ENCODE measurements at regions not wholly inside any gene's neighbourhood (a gene's known extent, or its start where the extent isn't known, plus 50 kb on each side); places are given as distances from the start of the nearest gene placed in this dataset.

DNA sequence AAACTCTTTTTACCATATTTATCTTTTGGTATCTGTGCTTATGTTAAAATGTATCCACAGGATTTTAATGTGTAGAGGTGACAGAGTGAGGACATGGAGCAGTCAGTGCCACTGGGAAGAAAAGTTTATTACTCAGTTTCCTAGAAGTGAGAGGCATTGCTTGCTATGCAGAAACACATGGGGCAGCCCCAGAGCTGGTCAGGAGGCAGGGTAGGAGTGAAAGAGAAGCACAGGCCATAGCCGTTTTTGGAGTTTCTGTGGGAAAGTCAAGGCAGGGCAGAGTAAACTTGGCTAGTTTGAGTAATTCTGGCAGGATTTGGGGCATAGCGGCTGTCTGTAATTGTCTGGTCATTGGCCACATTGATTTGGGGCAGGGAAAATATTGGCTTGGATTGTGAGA is 370.9 kb downstream of the FGF9 start:
- peak; percentile 51 for DNase-seq
- Mint-ChIP-seq H3K27me3 (ENCODE audit: insufficient read depth) (peaks cover 5% of the 10 kb centered on the region), H3K4me3 (peak overlapping the region; percentile 72), H3K9me3 (no peaks in the 10 kb centered on the region), H3K27ac (no peak overlapping the region), H3K4me1 (peaks cover 8% of the 10 kb centered on the region), H3K36me3 (ENCODE audit: low read depth) (no peaks in the 10 kb centered on the region)
- Histone ChIP-seq H3K9ac (ENCODE audit: extremely low read depth, low read length, poor library complexity, severe bottlenecking) (no peak overlapping the region), H3K9me3 (ENCODE audit: control insufficient read depth, low read length) (no peaks in the 10 kb centered on the region), H3K4me3 (ENCODE audit: low read length) (no peak overlapping the region), H3K27me3 (ENCODE audit: control insufficient read depth, insufficient read depth, low read length, poor library complexity, severe bottlenecking) (no peaks in the 10 kb centered on the region), H3K27ac (ENCODE audit: low read depth, low read length) (no peak overlapping the region), H3K36me3 (ENCODE audit: control insufficient read depth, insufficient read depth, low read length) (no peaks in the 10 kb centered on the region), H3K4me1 (ENCODE audit: control insufficient read depth, insufficient read depth, low read length) (no peaks in the 10 kb centered on the region)
- TF ChIP-seq, protein P1, sequence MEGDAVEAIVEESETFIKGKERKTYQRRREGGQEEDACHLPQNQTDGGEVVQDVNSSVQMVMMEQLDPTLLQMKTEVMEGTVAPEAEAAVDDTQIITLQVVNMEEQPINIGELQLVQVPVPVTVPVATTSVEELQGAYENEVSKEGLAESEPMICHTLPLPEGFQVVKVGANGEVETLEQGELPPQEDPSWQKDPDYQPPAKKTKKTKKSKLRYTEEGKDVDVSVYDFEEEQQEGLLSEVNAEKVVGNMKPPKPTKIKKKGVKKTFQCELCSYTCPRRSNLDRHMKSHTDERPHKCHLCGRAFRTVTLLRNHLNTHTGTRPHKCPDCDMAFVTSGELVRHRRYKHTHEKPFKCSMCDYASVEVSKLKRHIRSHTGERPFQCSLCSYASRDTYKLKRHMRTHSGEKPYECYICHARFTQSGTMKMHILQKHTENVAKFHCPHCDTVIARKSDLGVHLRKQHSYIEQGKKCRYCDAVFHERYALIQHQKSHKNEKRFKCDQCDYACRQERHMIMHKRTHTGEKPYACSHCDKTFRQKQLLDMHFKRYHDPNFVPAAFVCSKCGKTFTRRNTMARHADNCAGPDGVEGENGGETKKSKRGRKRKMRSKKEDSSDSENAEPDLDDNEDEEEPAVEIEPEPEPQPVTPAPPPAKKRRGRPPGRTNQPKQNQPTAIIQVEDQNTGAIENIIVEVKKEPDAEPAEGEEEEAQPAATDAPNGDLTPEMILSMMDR (conservative IDR thresholded peaks at IDR 0.05): no peak
- 75 to 82% methylated on average over 1 to 2 of the region's 2 CpGs for WGBS, 2 experiments (ENCODE audit: insufficient coverage in 1 of 2, insufficient read length in 1 of 2)

DNA sequence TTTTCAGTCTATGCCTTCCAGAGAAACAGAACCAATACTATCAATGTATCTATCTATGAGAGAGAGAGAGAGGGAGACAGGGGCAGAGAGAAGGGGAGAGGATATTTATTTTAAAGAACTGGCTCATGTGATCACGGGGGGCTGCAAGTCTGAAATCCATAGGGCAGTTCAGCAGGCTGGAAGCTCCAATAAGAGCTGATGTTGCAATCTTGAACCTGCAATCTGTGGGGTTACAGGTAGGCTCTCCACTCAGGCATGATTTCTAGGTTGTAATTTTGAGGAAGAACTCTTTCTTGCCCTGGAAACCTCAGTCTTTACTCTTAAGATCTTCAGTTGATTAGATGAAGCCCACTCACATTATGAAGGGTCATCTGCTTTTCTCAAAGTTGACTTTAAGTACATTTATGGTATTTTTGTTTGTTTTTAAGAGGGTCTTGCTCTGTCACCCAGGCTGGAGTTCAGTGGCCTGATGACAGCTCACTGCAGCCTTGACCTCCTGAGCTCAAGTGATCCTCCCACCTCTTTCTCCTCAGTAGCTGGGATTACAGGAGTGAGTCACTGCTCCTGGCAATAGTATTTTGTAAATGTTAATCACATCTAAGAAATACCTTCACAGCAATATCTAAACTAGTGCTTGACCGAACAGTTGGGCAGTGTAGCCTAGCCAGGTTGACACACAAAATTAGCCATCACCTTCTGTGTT is 376.4 kb downstream of the FGF9 start:
- no peaks in the 10 kb centered on the region for H3K27me3 Mint-ChIP-seq (ENCODE audit: insufficient read depth)
- Histone ChIP-seq H3K27ac (ENCODE audit: low read depth, low read length) (no peak overlapping the region), H3K4me1 (ENCODE audit: control insufficient read depth, insufficient read depth, low read length) (no peaks in the 10 kb centered on the region), H3K27me3 (ENCODE audit: control insufficient read depth, insufficient read depth, low read length, poor library complexity, severe bottlenecking) (no peaks in the 10 kb centered on the region), H3K9ac (ENCODE audit: extremely low read depth, low read length, poor library complexity, severe bottlenecking) (no peak overlapping the region), H3K4me3 (ENCODE audit: low read length) (no peak overlapping the region), H3K36me3 (ENCODE audit: control insufficient read depth, insufficient read depth, low read length) (no peaks in the 10 kb centered on the region), H3K9me3 (ENCODE audit: control insufficient read depth, low read length) (no peaks in the 10 kb centered on the region)
- no peak overlapping the region for H3K4me3 Mint-ChIP-seq
- H3K9me3 Mint-ChIP-seq: no peaks in the 10 kb centered on the region
- peaks cover 5% of the 10 kb centered on the region for H3K4me1 Mint-ChIP-seq
- WGBS, 2 experiments (ENCODE audit: insufficient coverage in 1 of 2, insufficient read length in 1 of 2): 92 to 94% methylated on average over 2 of the region's 2 CpGs
- no peaks in the 10 kb centered on the region for H3K36me3 Mint-ChIP-seq (ENCODE audit: low read depth)
- H3K27ac Mint-ChIP-seq: no peak overlapping the region
- DNase-seq: no peak
- TF ChIP-seq, protein P1 (conservative IDR thresholded peaks at IDR 0.05): no peak

DNA sequence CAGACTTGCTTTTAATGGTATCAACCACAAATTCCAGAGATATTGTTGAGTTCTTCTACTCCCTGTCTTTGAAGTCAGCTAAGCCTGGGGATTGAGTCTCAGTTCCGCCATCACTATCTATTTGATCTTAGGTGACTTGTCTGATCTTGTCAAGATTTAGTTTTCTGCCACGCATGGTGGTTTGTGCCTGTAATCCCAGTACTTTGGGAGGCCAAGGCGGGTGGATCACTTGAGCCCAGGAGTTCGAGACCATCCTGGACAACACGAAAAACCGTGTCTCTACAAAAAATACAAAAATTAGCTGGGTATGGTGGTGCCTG is 376.9 kb downstream of the FGF9 start:
- H3K27ac Mint-ChIP-seq: no peak overlapping the region
- Histone ChIP-seq H3K27ac (ENCODE audit: low read depth, low read length) (no peak overlapping the region), H3K36me3 (ENCODE audit: control insufficient read depth, insufficient read depth, low read length) (no peaks in the 10 kb centered on the region), H3K9ac (ENCODE audit: extremely low read depth, low read length, poor library complexity, severe bottlenecking) (no peak overlapping the region), H3K4me1 (ENCODE audit: control insufficient read depth, insufficient read depth, low read length) (peaks cover under 1% of the 10 kb centered on the region), H3K9me3 (ENCODE audit: control insufficient read depth, low read length) (no peaks in the 10 kb centered on the region), H3K27me3 (ENCODE audit: control insufficient read depth, insufficient read depth, low read length, poor library complexity, severe bottlenecking) (no peaks in the 10 kb centered on the region), H3K4me3 (ENCODE audit: low read length) (no peak overlapping the region)
- no peak overlapping the region for H3K4me3 Mint-ChIP-seq
- DNase-seq: no peak
- TF ChIP-seq, protein P1 (conservative IDR thresholded peaks at IDR 0.05): no peak
- no peaks in the 10 kb centered on the region for H3K9me3 Mint-ChIP-seq
- WGBS, 2 experiments (ENCODE audit: insufficient coverage in 1 of 2, insufficient read length in 1 of 2): 83 to 93% methylated on average over 3 to 6 of the region's 6 CpGs
- H3K36me3 Mint-ChIP-seq (ENCODE audit: low read depth): no peaks in the 10 kb centered on the region
- H3K4me1 Mint-ChIP-seq: peaks cover 5% of the 10 kb centered on the region
- no peaks in the 10 kb centered on the region for H3K27me3 Mint-ChIP-seq (ENCODE audit: insufficient read depth)
